Activated naive CD4-positive, alpha-beta T cell treated with anti-CD3 and anti-CD28 coated beads, Interleukin-2, amount 50 U/mL, for 24 hours (primary cell): ENCODE measurements at regions not wholly inside any gene's neighbourhood (a gene's known extent, or its start where the extent isn't known, plus 50 kb on each side); places are given as distances from the start of the nearest gene placed in this dataset.
"Not testable (repeated sequence)": the region's sequence is repeated elsewhere in the genome, so short reads cannot be mapped to it uniquely, and the experiment has no call there.

Source experiments
- H3K27ac Mint-ChIP-seq: one replicate; pipeline ENCODE4 v1.8.0; 2021; ENCODE audit warnings: mild to moderate bottlenecking, mixed read lengths
- H3K27me3 Mint-ChIP-seq: one replicate; pipeline ENCODE4 v1.8.0; 2021; ENCODE audit warnings: mixed read lengths
- H3K36me3 Mint-ChIP-seq: one replicate; pipeline ENCODE4 v1.8.0; 2021; ENCODE audit warnings: mixed read lengths
- H3K4me1 Mint-ChIP-seq: one replicate; pipeline ENCODE4 v1.8.0; 2021; ENCODE audit warnings: mixed read lengths
- H3K4me3 Mint-ChIP-seq: one replicate; pipeline ENCODE4 v1.8.0; 2021; ENCODE audit warnings: mild to moderate bottlenecking, mixed read lengths
- H3K9me3 Mint-ChIP-seq: one replicate; pipeline ENCODE4 v1.8.0; 2021; ENCODE audit warnings: mixed read lengths

DNA sequence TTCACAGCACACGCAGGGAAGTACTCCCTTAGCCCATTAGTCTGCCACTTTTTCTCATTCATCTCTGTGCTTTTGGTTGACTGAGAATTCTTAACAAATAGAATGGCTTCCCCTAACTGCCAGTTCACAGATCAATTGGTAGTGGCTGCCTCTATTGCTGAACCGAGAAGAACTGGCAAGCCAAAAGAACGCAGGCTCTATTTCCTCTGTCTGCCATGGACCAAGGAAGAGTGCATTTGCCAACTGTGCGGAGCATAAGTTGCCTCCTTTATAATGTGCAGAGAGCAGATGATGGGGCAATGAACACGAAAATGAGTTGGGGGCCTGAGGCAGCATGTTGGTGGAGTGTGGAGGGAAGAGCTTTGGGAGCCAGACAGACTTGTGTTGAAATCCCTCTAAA lies 483.1 kb upstream of the CAMK1G start:
- Mint-ChIP-seq H3K4me3 (no peak overlapping the region), H3K27ac (no peak overlapping the region), H3K27me3 (peaks cover 4% of the 10 kb centered on the region), H3K9me3 (no peaks in the 10 kb centered on the region), H3K36me3 (no peaks in the 10 kb centered on the region), H3K4me1 (no peaks in the 10 kb centered on the region)

DNA sequence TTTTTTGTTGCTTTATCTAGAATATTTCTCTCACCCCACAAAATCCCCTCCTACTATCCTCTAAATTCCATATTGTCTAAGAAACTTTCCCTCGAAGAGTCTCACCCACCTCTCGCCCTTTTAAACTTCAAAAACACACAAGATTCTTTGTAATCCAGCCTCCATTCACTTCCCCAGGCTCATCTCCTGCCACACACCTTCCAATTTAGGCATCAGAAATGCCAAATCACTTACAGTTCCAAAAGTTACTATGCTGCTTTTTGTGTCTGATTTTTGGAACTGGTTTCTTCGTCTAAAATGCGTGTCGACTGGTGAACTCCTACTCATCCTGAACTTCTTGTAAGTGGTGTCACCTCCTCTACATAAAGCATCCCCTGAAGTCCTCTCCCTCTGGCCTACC lies 482.4 kb upstream of the CAMK1G start:
- no peaks in the 10 kb centered on the region for H3K36me3 Mint-ChIP-seq
- no peak overlapping the region for H3K27ac Mint-ChIP-seq
- peaks cover 4% of the 10 kb centered on the region for H3K27me3 Mint-ChIP-seq
- H3K4me1 Mint-ChIP-seq, result no peaks in the 10 kb centered on the region
- H3K4me3 Mint-ChIP-seq, result no peak overlapping the region
- H3K9me3 Mint-ChIP-seq, result no peaks in the 10 kb centered on the region

DNA sequence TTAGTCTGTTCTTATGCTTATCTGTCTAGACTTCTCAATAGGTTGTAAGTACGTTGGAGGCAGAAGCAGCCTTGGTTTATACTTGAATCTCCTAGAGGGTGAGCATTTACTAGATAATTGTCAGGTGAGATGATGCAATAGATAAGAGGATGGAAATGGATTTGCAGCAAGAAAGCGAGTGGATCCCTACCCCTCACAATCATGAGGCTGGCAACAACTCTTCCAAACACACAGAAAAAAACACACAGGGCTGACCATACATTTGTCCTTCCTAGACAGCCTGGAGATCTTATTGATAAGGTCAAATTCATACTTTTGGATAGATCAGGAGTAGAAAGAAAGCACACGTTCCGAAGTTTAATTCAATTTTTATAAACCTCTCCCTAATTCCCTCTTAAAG lies 481.4 kb upstream of the CAMK1G start:
- H3K27me3 Mint-ChIP-seq, result peaks cover 4% of the 10 kb centered on the region
- H3K4me3 Mint-ChIP-seq, result no peak overlapping the region
- H3K9me3 Mint-ChIP-seq, result no peaks in the 10 kb centered on the region
- H3K36me3 Mint-ChIP-seq, result no peaks in the 10 kb centered on the region
- H3K4me1 Mint-ChIP-seq, result no peaks in the 10 kb centered on the region
- no peak overlapping the region for H3K27ac Mint-ChIP-seq

DNA sequence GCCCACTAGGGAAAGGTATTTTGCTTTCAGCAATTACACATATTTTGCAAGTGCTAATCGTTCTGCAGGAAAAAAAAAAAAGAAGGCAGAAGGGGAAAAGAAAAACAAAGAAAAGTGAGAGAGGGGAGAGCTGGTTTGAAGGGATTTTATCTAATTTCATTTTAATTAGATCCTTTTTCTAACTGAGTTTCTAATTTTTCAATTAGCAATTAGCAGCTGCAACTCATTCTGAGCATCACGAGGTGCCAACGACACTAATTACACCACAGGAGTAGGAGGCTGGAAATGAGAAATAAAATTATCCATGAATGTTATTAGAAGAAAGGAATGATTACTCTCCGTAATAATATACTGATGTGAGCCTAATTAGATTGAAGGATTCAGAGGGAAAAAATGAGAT lies 481.0 kb upstream of the CAMK1G start:
- Mint-ChIP-seq H3K4me3 (no peak overlapping the region), H3K9me3 (no peaks in the 10 kb centered on the region), H3K27me3 (peaks cover 4% of the 10 kb centered on the region), H3K36me3 (no peaks in the 10 kb centered on the region), H3K27ac (no peak overlapping the region), H3K4me1 (no peaks in the 10 kb centered on the region)

DNA sequence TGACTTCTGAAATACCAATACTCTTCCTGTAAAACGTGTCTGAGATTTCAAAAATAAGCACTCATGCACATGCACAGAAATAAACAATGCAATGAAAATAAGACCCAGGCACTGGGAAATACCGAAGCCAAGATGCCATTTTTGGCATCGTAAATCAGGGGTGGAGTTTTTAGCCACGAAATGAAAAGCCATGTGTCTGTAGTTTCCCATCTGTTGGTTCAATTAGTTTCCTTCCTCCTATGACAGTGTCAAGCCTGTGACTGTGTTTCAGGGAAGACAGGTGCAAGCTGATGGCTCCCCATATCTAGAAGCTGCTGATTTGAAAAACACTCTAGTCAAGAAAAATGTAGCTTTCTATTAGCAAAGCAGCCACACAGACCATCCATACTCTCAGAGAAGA lies 480.4 kb upstream of the CAMK1G start:
- Mint-ChIP-seq H3K27me3 (peaks cover 4% of the 10 kb centered on the region), H3K36me3 (no peaks in the 10 kb centered on the region), H3K27ac (no peak overlapping the region), H3K4me1 (no peaks in the 10 kb centered on the region), H3K9me3 (no peaks in the 10 kb centered on the region), H3K4me3 (no peak overlapping the region)

DNA sequence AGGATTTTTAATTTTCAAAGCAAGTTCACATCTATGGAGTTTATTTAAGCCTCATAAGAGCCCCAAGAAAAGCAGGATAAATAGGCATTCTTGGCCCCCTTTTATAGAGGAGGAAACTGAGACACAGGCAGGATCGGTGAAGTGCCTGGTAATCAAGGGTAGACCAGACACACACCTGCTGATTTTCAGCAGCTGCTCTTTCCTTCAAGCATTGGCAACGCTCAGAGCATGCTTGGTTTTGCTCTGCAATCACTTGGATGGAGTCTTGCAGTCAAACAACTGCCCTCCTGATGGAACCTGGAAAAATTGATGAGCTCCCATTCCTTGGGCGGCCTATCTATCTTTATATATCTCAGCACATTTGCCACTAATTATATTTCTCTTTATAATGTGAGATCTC lies 478.9 kb upstream of the CAMK1G start:
- Mint-ChIP-seq H3K27ac (no peak overlapping the region), H3K4me1 (no peaks in the 10 kb centered on the region), H3K27me3 (peaks cover 4% of the 10 kb centered on the region), H3K9me3 (no peaks in the 10 kb centered on the region), H3K36me3 (no peaks in the 10 kb centered on the region), H3K4me3 (no peak overlapping the region)

DNA sequence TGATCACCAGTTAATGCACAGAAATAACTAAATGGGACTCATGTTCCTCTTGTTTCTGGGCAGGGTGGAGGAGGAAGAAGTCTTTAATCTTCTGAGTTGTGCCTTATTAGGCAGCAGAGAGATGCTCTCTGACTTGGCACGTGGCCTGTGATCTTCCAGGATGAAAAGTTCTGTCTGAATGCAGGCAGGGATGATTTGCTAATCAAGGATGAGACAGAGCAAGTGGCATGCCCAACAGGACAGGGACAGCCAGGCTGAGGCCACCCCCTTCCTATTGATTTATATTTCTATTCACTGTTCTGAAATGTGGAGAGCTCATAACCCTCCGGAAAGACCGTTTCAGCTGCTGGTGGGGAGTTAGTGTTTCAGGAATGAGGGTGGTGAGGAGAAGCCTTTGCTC lies 477.8 kb upstream of the CAMK1G start:
- no peaks in the 10 kb centered on the region for H3K36me3 Mint-ChIP-seq
- no peaks in the 10 kb centered on the region for H3K4me1 Mint-ChIP-seq
- no peaks in the 10 kb centered on the region for H3K9me3 Mint-ChIP-seq
- H3K4me3 Mint-ChIP-seq, result no peak overlapping the region
- peaks cover 4% of the 10 kb centered on the region for H3K27me3 Mint-ChIP-seq
- no peak overlapping the region for H3K27ac Mint-ChIP-seq

DNA sequence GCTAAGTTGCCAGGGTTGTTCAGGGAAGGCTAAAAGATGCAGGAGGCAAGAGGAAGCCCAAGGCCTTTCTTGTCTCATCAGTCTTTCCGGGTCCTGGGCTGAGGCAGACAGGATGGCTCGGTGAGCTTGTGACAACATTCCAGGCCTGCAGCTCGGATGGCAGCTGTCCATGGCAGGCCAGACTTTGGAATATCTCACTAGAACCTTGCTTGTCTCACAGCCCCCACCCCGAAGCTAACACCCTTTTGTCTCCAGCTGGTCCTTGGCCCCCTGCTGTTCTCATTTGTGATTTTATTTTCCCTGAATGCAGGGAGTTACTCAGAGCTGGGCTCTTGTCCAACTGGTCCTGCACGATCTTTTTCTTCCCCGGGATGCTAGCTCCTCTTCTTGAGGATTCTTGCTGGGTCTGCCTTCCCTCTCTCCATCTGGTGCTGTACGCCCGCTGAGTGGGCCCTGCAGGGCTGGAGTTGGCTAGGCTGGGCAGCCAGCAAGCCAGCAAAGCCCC lies 477.2 kb upstream of the CAMK1G start:
- Mint-ChIP-seq H3K27me3 (no peaks in the 10 kb centered on the region), H3K36me3 (no peaks in the 10 kb centered on the region), H3K4me1 (no peaks in the 10 kb centered on the region), H3K9me3 (no peaks in the 10 kb centered on the region), H3K4me3 (no peak overlapping the region), H3K27ac (no peak overlapping the region)

DNA sequence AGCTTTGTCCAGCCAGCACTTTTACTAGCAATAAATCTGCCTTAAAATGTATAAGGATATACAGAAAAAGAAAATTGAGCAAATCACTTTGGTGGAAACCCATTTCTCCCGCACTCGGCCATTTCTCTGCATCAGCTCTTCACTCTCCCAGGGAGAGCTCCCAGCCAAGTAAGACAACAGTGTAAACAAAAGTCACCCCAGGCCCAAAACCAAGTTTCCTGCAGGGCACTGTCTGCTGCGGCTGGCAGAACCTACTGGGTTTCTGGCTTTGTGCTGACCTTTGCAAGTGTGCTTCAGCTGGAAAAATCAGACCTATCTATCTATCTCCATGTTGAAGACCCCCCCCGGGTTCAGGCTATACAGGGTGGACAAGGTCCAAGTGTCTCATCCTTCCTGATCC lies 476.7 kb upstream of the CAMK1G start:
- H3K27ac Mint-ChIP-seq, result no peak overlapping the region
- no peaks in the 10 kb centered on the region for H3K27me3 Mint-ChIP-seq
- H3K36me3 Mint-ChIP-seq, result no peaks in the 10 kb centered on the region
- H3K4me3 Mint-ChIP-seq, result no peak overlapping the region
- H3K4me1 Mint-ChIP-seq, result no peaks in the 10 kb centered on the region
- no peaks in the 10 kb centered on the region for H3K9me3 Mint-ChIP-seq

DNA sequence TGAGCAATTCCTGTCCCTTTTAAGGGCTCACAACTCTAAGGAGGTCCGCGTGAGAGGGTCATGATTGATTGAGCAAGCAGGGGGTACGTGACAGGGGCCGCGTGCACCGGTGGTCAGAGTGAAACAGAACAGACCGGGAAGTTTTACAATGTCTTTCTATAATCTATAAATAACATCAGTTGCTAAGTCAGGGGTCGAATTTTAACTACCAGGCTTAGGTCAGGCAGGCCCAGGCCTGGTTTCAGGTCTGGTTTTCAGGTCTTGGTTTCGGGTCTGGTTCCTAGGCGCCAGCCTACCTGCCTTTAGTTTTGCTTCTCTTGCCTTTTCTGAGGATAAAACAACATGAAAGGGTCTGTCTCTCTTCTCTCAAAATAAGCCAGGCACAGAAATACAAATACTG lies 476.0 kb upstream of the CAMK1G start:
- no peaks in the 10 kb centered on the region for H3K4me1 Mint-ChIP-seq

DNA sequence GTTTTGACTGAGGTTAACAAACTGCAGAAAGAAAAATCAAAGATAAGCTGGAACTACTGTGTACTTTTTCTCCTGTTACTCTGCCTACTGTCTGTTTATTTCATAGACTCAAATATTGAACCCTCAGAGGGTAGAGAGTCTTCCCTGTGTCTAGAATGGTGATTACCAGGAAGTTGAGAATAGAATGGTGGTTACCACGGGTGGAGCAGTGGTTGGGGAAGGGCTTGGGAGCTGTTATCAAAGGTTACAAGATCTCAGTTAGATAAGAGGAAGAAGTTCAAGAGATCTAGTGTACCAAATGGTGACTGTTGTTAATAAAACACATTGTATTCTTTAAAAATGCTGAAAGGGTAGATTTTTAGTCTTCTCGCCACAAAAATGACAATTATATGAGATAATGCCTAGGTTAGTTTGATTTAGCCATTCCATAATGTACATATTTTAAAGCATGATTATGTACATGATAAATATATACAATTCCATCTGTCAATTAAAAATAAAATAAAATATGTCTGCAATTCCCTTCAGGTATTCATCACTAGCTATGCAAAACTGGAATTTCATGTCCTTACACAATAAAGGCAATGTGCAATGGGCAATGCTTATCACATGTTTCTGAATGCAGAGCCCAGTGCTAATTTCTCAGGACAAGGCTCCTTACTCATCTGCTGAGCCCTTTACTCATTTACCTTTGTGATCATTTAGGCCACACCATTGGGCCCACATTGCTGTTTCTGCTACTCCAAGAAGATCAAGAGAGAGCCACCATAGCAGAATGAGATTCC lies 474.3 kb upstream of the CAMK1G start:
- Mint-ChIP-seq H3K4me1 (no peaks in the 10 kb centered on the region), H3K27ac (no peak overlapping the region), H3K27me3 (peaks cover 2% of the 10 kb centered on the region), H3K9me3 (no peaks in the 10 kb centered on the region), H3K36me3 (no peaks in the 10 kb centered on the region), H3K4me3 (no peak overlapping the region)

More for the DNA sequence above, 476.0 kb upstream of the CAMK1G start:
- H3K9me3 Mint-ChIP-seq, result no peaks in the 10 kb centered on the region
- H3K27ac Mint-ChIP-seq, result no peak overlapping the region
- H3K36me3 Mint-ChIP-seq, result no peaks in the 10 kb centered on the region
- H3K4me3 Mint-ChIP-seq, result no peak overlapping the region
- no peaks in the 10 kb centered on the region for H3K27me3 Mint-ChIP-seq

DNA sequence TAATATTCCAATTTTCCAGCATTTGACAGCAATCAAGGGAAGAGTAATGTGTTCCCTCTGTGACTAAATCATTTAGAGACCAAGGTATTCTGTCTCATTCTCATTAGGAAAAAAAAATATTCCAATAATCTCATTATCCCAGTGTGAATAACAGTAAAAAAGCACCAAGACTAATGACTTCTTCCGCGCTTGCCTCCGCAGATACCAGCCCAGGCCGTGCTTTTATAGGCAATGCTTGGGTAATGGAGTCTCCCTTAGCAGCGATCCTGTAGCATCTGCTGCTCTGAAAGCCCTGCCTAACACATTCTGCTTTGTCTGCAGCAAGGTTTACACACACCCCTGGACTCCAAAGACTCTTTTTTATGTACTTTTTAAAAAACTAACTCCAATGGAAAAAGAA lies 470.0 kb upstream of the CAMK1G start:
- Mint-ChIP-seq H3K9me3 (no peaks in the 10 kb centered on the region), H3K36me3 (no peaks in the 10 kb centered on the region)

DNA sequence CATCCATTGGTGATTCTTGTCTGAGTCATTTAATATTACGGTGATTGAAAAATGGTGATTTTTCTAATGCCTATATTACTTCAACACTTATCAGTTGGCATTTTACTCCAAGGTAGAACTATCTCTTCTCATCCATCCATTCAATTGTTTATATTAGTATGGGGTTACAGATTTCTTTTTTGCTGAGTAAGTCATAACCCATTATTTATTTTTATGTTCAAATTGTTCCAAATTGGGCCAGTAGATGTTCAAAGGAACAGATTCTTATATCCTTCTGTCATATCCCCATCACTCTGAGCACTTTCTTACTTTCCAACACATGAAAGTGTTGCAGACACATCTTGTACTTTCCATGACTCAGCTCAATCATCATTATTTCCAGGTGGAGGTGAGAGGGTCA lies 466.8 kb upstream of the CAMK1G start:
- no peaks in the 10 kb centered on the region for H3K4me1 Mint-ChIP-seq
- H3K36me3 Mint-ChIP-seq, result no peaks in the 10 kb centered on the region
- H3K9me3 Mint-ChIP-seq, result no peaks in the 10 kb centered on the region
- peaks cover 6% of the 10 kb centered on the region for H3K27me3 Mint-ChIP-seq
- H3K27ac Mint-ChIP-seq, result no peak overlapping the region
- no peak overlapping the region for H3K4me3 Mint-ChIP-seq

More for the DNA sequence above, 470.0 kb upstream of the CAMK1G start:
- H3K27ac Mint-ChIP-seq, result no peak overlapping the region
- H3K27me3 Mint-ChIP-seq, result peaks cover 4% of the 10 kb centered on the region
- H3K4me1 Mint-ChIP-seq, result no peaks in the 10 kb centered on the region
- no peak overlapping the region for H3K4me3 Mint-ChIP-seq

DNA sequence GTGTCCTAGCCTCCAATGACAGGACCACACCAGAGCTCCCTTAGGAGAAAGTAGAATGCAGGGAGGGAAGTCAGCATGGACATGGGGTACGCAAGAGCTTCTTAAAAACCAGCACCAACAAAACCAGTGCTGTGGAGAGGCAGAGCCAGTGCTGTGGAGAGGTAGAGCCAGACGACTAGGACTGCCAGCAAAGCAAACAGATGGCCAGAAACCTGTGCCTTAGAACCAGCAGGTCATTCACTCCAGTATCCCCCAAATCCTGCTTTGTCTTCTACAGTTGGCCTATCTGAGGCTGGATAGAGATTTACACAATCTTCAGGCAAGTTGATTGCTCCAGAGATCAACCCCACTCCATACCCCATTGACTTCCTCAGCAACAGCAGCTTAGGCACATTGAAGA lies 459.9 kb upstream of the CAMK1G start:
- Mint-ChIP-seq H3K4me1 (no peaks in the 10 kb centered on the region), H3K27ac (no peak overlapping the region), H3K27me3 (peaks cover 12% of the 10 kb centered on the region), H3K36me3 (no peaks in the 10 kb centered on the region), H3K9me3 (peaks cover 7% of the 10 kb centered on the region), H3K4me3 (no peak overlapping the region)

DNA sequence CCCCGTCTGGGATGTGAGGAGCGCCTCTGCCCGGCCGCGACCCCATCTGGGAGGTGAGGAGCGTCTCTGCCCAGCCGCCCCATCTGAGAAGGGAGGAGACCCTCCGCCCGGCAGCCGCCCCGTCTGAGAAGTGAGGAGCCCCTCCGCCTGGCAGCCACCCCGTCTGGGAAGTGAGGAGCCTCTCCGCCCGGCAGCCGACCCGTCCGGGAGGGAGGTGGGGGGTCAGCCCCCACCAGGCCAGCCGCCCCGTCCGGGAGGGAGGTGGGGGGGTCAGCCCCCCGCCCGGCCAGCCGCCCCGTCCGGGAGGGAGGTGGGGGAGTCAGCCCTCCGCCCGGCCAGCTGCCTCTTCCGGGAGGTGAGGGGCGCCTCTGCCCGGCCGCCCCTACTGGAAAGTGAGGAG lies 454.4 kb upstream of the CAMK1G start:
- not testable (repeated sequence) for H3K36me3 Mint-ChIP-seq, H3K9me3 Mint-ChIP-seq, H3K4me1 Mint-ChIP-seq, H3K27ac Mint-ChIP-seq, H3K4me3 Mint-ChIP-seq, H3K27me3 Mint-ChIP-seq

DNA sequence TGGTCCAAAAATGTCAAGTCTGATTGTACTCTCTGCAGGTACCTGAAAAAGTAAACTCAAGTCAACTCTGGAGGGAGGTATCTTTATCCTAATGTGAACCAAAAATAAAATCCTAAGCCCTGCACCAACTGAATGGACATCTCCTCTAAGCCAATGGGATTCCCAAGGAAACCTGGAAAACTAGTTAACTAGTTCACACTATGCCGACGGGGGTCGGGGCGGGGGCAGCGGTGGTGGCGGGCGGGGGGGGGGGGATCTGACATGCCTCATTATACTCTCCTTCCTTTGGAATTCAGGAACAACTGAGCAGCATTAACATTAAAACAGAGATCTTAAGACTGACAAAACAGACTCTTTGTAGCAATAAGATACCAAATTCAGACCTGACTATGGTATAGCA lies 452.6 kb upstream of the CAMK1G start:
- Mint-ChIP-seq H3K27ac (no peak overlapping the region), H3K36me3 (no peaks in the 10 kb centered on the region), H3K4me1 (no peaks in the 10 kb centered on the region), H3K27me3 (peaks cover 2% of the 10 kb centered on the region), H3K9me3 (peaks cover 14% of the 10 kb centered on the region), H3K4me3 (no peak overlapping the region)
